ENCODE measurements at regions not wholly inside any gene's neighbourhood (a gene's known extent, or its start where the extent isn't known, plus 50 kb on each side); places are given as distances from the start of the nearest gene placed in this dataset.
"Not testable (repeated sequence)": the region's sequence is repeated elsewhere in the genome, so short reads cannot be mapped to it uniquely, and the experiment has no call there.

DNA sequence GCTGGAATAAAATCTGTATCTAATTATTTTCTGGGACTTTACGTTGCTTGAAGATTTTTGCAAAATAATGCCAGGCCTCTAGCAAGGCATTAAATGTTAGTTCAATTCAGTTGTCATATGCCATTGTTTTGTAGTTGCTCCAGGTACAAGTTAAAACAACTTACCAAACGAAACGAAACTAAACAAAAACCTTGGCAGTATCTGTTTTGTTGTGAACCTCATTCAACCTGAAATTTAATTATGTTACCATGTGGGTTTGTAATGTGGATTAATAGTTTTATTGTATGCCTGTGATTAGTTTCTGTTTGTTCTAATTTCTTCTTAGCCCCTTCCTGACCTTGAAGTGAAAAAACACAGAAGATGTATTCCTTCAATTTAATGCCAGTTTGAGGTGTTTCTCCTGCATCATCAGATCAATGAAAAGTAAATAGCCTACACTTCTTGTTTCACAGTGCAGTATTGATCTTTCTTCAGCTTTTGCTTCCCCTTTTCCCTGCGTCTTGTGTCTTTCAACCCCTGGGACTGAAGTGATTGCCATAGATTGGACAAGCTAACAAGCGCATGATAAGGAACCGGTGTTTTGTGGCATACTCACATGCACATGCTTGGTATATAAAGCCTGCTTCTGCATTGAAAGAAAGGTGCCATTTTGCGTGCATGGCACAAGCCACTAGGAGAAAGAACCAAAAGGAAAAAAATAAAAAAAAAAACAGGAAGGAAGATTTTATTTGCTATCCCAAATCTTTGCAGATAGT is 699.0 kb upstream of the ARRDC3 start:
- no peak for DNase-seq

DNA sequence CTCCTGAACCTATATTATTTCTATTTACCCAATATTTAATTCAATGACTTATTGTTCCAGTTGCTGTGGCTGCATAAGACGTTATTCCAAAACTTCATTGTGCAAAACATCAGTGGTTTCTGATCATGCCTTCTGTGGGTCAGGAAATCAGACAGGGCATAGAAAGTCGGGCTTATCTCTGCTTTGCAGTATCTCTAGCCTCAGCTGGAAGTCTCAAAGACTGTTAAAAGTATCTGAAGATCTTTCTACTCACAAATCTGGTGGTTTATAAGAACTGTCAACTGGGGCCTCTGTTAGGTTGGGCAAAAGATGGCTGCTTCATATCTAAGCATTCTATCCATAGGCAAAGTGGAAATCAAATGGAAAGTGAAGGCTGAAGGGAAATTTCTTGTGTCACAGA is 687.7 kb upstream of the ARRDC3 start:
- DNase-seq, result no peak

GRCh38 chr5:92064993-92065392 is 681.9 kb upstream of the ARRDC3 start:
- no peak for DNase-seq

- DNase-seq, result no peak
Observed at GRCh38 chr5:92051741-92052140, 668.6 kb upstream of the ARRDC3 start.

DNA sequence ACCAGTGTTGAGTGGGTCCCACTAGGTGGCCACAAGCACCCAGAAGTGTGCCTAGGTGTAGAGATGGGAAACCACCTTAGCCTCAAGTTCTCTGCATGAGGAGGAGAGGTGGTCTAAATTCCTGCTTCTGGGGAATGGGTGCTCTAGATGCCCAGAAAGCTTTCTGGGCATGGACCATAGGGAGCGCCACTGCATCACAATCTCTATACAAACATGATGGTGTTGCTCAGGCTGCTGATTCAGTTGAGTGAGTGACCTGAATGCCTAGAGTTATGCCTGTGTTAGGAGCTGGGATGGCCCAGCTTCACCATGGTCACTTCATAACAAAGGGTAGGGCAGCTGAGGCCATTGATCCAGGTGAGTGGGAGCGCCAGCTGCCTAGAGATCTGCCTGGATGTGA is 667.9 kb upstream of the ARRDC3 start:
- DNase-seq, result no peak

GRCh38 chr5:92041911-92042660 is 659.0 kb upstream of the ARRDC3 start:
- no peak for DNase-seq

GRCh38 chr5:92041206-92041605 is 658.1 kb upstream of the ARRDC3 start:
- DNase-seq, result no peak

DNA sequence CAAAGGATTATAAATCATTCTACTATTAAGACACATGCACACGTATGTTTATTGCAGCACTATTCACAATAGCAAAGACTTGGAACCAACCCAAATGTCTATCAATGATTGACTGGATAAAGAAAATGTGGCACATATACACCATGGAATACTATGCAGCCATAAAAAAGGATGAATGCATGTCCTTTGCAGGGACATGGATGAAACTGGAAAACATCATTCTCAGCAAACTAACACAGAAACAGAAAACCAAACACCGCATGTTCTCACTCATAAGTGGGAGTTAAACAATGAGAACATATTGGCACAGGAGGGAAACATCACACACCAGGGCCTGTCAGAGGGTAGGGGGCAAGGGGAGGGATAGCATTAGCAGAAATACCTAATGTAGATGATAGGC is 646.7 kb upstream of the ARRDC3 start:
- not testable (repeated sequence) for DNase-seq

- DNase-seq, result no peak
Observed at GRCh38 chr5:92023555-92023954, 640.4 kb upstream of the ARRDC3 start.

GRCh38 chr5:92023141-92023471 is 640.0 kb upstream of the ARRDC3 start:
- DNase-seq, result no peak

GRCh38 chr5:92022415-92023140 is 639.5 kb upstream of the ARRDC3 start:
- no peak for DNase-seq

GRCh38 chr5:92019376-92019990 is 636.4 kb upstream of the ARRDC3 start:
- DNase-seq, result no peak

DNA sequence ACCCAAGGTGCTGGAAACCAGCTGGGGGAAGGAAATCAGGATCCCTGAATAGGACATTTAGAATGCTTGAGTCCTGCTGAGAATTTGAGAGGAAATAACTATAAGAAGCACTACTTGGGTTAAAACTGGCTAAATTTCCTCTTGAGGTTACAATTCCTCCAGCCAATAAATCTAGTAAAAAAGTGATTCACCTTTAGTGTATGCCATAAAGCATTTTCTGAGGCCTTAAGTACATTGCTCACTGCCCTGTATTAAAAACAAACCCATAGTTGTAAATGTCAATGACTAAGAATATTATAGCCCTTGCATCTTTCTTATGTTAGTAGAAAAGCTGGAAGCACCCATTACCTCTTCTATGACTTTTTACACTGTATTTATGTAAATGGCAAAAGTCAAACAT is 634.7 kb upstream of the ARRDC3 start:
- no peak for DNase-seq

DNA sequence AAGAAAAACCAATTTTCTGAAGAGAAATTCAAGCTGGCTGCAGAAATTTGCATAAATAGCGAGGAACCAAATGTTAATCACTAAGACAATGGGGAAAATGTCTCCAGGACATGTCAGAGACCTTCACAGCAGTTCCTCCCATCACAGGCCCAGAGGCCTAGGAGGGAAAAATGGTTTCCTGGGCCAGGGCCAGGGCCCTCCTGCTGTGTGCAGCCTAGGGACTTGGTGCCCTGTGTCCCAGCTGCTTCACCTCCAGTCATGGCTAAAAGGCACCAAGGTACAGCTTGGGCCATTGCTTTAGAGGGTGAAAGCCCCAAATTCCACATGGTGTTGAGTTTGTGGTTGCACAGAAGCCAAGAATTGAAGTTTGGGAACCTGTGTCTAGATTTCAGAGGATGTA is 628.7 kb upstream of the ARRDC3 start:
- not testable (repeated sequence) for DNase-seq

GRCh38 chr5:92003806-92004205 is 620.7 kb upstream of the ARRDC3 start:
- DNase-seq, result peak; percentile 87

GRCh38 chr5:92002721-92003274 is 619.7 kb upstream of the ARRDC3 start:
- DNase-seq, result no peak

GRCh38 chr5:91998774-91999173 is 615.7 kb upstream of the ARRDC3 start:
- no peak for DNase-seq

GRCh38 chr5:91983869-91984268 is 600.8 kb upstream of the ARRDC3 start:
- no peak for DNase-seq

- DNase-seq, result peak; percentile 18
Observed at GRCh38 chr5:91978221-91978882, 595.2 kb upstream of the ARRDC3 start.

DNA sequence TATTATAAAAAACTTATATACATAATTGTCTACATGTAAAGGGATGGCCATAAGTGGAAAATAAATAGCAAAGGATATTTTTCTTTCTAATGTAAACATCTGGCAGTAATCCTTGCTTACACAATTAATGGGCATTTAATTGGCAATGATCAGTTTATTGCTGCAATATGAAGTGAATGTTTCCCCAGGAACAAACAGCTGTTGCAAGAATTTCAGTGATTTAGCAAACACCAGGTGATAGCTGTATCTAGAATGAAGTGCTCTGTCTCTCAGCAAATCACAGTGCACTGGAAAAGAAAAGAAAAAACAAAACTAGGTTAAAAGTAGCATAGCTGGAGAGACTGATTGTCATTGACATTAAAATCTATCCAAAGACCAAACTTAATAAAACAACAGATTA is 594.5 kb upstream of the ARRDC3 start:
- DNase-seq, result peak; percentile 79

GRCh38 chr5:91976451-91976850 is 593.3 kb upstream of the ARRDC3 start:
- DNase-seq, result no peak

DNA sequence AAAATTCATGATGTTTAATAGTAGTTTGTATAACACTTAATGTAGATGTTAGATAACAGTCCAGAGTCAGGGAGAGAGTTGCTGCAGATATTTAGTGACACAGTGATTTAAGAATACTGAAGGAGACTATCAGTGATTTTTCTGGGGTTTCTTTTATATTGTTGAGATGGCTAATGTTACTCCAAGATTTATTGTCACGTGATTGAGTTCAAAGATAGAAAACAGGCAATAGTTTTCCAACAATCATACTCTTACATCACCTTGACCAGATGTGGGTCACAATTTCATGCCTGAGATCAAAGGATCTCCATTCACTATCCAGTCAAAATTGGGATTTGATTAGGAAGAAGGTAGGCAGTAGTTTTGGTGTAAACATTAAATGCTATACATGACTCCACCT is 580.0 kb upstream of the ARRDC3 start:
- no peak for DNase-seq

- no peak for DNase-seq
Observed at GRCh38 chr5:91957666-91958065, 574.5 kb upstream of the ARRDC3 start.
